Osteocyte (in vitro differentiated cells): ENCODE measurements at regions not wholly inside any gene's neighbourhood (a gene's known extent, or its start where the extent isn't known, plus 50 kb on each side); places are given as distances from the start of the nearest gene placed in this dataset.

Source experiments
- DNase-seq: peaks from one replicate; pipeline ENCODE4 v3.0.0; 2021; ENCODE audit warnings: mixed read lengths; ENCODE audit not compliant: unreplicated experiment; ENCODE audit errors: extremely low spot score
- H3K27ac Mint-ChIP-seq: one replicate; pipeline ENCODE4 v1.8.0; 2021; ENCODE audit warnings: mild to moderate bottlenecking, mixed read lengths; ENCODE audit not compliant: unreplicated experiment
- H3K27me3 Mint-ChIP-seq: one replicate; pipeline ENCODE4 v1.8.0; 2021; ENCODE audit warnings: mixed read lengths; ENCODE audit not compliant: unreplicated experiment
- H3K36me3 Mint-ChIP-seq: one replicate; pipeline ENCODE4 v1.8.0; 2021; ENCODE audit warnings: mixed read lengths; ENCODE audit not compliant: unreplicated experiment
- H3K4me1 Mint-ChIP-seq: one replicate; pipeline ENCODE4 v1.8.0; 2021; ENCODE audit warnings: mixed read lengths; ENCODE audit not compliant: unreplicated experiment
- H3K4me3 Mint-ChIP-seq: one replicate; pipeline ENCODE4 v1.8.0; 2021; ENCODE audit warnings: mild to moderate bottlenecking, moderate library complexity, mixed read lengths; ENCODE audit not compliant: unreplicated experiment
- H3K9me3 Mint-ChIP-seq: one replicate; pipeline ENCODE4 v1.8.0; 2021; ENCODE audit warnings: mixed read lengths; ENCODE audit not compliant: unreplicated experiment
- CTCF ChIP-seq: fragments of 200-600 bp; sonication (generic); IDR thresholded peaks from 2 replicates; pipeline ENCODE4 v1.5.0; 2021; ENCODE audit warnings: antibody characterized with exemption, mild to moderate bottlenecking, moderate library complexity

GRCh38 chr9:7536310-7536939 is 263.2 kb downstream of the DMAC1 start:
- Mint-ChIP-seq H3K36me3 (no peaks in the 10 kb centered on the region), H3K27ac (no peak overlapping the region)

GRCh38 chr9:7534211-7534935 is 265.2 kb downstream of the DMAC1 start:
- no peaks in the 10 kb centered on the region for H3K27me3 Mint-ChIP-seq
- TF ChIP-seq CTCF = no peak
- peaks cover 3% of the 10 kb centered on the region for H3K9me3 Mint-ChIP-seq
- no peak overlapping the region for H3K4me3 Mint-ChIP-seq
- no peak for DNase-seq
- no peaks in the 10 kb centered on the region for H3K4me1 Mint-ChIP-seq
- no peaks in the 10 kb centered on the region for H3K36me3 Mint-ChIP-seq
- H3K27ac Mint-ChIP-seq = no peak overlapping the region

More at GRCh38 chr9:7536310-7536939, 263.2 kb downstream of the DMAC1 start:
- no peaks in the 10 kb centered on the region for H3K27me3 Mint-ChIP-seq
- no peaks in the 10 kb centered on the region for H3K4me1 Mint-ChIP-seq
- H3K9me3 Mint-ChIP-seq = no peaks in the 10 kb centered on the region
- H3K4me3 Mint-ChIP-seq = no peak overlapping the region
- TF ChIP-seq CTCF = peak; percentile 64
- DNase-seq = no peak

GRCh38 chr9:7533376-7534090 is 266.0 kb downstream of the DMAC1 start:
- Mint-ChIP-seq H3K27me3 (no peaks in the 10 kb centered on the region), H3K4me3 (no peak overlapping the region), H3K9me3 (peaks cover 3% of the 10 kb centered on the region), H3K27ac (no peak overlapping the region), H3K4me1 (no peaks in the 10 kb centered on the region), H3K36me3 (no peaks in the 10 kb centered on the region)
- TF ChIP-seq CTCF = no peak
- DNase-seq = no peak

- Mint-ChIP-seq H3K27ac (no peak overlapping the region), H3K27me3 (no peaks in the 10 kb centered on the region), H3K9me3 (no peaks in the 10 kb centered on the region), H3K4me1 (no peaks in the 10 kb centered on the region), H3K4me3 (no peak overlapping the region), H3K36me3 (no peaks in the 10 kb centered on the region)
- DNase-seq = no peak
- TF ChIP-seq CTCF = no peak
These were observed 276.0 kb downstream of the DMAC1 start for GRCh38 chr9:7523426-7524043.
